ENCODE measurements at regions not wholly inside any gene's neighbourhood (a gene's known extent, or its start where the extent isn't known, plus 50 kb on each side); places are given as distances from the start of the nearest gene placed in this dataset.

DNA sequence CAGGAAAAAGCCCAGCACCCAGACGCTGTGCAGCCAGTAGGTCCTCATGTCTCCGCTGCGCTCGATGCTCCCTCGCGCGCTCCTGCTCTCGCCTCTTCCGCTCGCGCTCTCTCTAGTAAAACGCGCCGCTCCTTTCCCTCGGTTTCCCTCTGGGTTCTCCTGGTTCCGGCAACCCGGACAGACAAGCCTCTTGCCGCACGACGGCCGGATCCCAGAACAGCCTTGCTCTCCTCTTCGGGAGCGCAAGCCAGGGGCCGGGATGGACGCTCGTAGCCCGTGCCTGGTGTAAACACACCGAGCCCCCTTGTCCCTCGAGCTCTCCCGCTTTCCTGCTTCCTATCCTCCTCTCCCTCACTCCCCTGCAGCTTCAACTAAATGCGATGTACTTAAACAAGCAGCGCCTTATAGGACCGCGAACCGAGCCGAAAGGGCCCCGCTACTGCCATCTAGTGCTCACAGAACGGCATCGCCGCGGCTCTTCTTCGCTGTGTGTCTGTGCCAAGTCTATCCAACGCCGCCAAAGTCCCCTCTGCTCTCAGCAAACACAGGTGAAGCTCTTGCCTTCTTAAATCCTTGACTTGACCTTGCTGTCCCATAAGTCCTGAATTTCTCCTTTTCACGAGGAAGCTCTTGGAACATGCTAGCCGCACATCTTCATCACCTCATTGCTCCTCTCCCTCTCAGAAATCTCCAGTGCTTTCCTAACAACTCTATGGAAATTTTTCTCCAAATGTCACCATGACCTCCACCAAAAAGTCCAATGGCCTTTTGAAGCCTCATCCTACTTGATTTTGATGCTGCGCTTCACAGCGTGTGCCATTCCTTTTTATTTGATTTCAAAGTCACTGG, 1037.2 kb downstream of the IGSF11 start:
- H3K27ac ChIP-seq (ENCODE audit: low read length) = no peak overlapping the region
- peak overlapping the region in 1 of 2 donors; percentile 54 for H3K9ac ChIP-seq (ENCODE audit: low read length in 2 of 2)
- peak overlapping the region; percentile 80 to 83 for H3K4me3 ChIP-seq (ENCODE audit: low read length in 2 of 2)
- no peaks in the 10 kb centered on the region for H3K36me3 ChIP-seq (ENCODE audit: control insufficient read depth in 2 of 2, insufficient read depth in 2 of 2, low read length in 2 of 2)
- H3K27me3 ChIP-seq (ENCODE audit: control insufficient read depth in 1 of 2, insufficient read depth in 2 of 2, low read length in 2 of 2) = peaks cover 0 to 4% of the 10 kb centered on the region in 2 donors
- H3K9me3 ChIP-seq (ENCODE audit: control insufficient read depth in 2 of 2, low read length in 2 of 2) = no peaks in the 10 kb centered on the region
- peaks cover 3% of the 10 kb centered on the region for H3K4me1 ChIP-seq (ENCODE audit: control insufficient read depth, insufficient read depth, low read length)

DNA sequence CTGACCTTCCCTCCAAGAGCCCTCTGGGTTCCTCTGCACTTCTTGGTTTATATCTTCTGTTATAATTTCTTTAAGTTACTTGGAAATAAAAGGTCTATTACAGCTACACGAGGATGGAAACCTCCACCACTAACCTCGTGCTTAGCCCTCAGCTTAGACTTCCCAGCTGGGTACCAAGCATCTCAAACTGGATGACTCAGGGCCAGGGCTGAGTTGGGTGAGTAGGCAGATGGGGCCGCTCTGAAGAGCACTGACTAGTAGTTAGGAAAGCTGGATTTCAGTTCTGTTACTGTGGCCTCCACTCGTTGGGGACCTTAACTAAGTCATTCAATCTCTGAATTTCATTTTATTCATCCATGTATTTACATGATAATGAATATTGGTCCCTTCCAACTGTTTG, 1036.6 kb downstream of the IGSF11 start:
- Histone ChIP-seq H3K4me3 (ENCODE audit: low read length in 2 of 2) (no peak overlapping the region), H3K9ac (ENCODE audit: low read length in 2 of 2) (no peak overlapping the region), H3K27ac (ENCODE audit: low read length) (no peak overlapping the region), H3K27me3 (ENCODE audit: control insufficient read depth in 1 of 2, insufficient read depth in 2 of 2, low read length in 2 of 2) (peaks cover 0 to 4% of the 10 kb centered on the region in 2 donors), H3K36me3 (ENCODE audit: control insufficient read depth in 2 of 2, insufficient read depth in 2 of 2, low read length in 2 of 2) (no peaks in the 10 kb centered on the region), H3K9me3 (ENCODE audit: control insufficient read depth in 2 of 2, low read length in 2 of 2) (no peaks in the 10 kb centered on the region), H3K4me1 (ENCODE audit: control insufficient read depth, insufficient read depth, low read length) (peaks cover 3% of the 10 kb centered on the region)

GRCh38 chr3:118000219-118000618, 1034.4 kb downstream of the IGSF11 start:
- Histone ChIP-seq H3K36me3 (ENCODE audit: control insufficient read depth in 2 of 2, insufficient read depth in 2 of 2, low read length in 2 of 2) (no peaks in the 10 kb centered on the region), H3K27me3 (ENCODE audit: control insufficient read depth in 1 of 2, insufficient read depth in 2 of 2, low read length in 2 of 2) (no peaks in the 10 kb centered on the region), H3K9ac (ENCODE audit: low read length in 2 of 2) (no peak overlapping the region), H3K4me3 (ENCODE audit: low read length in 2 of 2) (no peak overlapping the region), H3K9me3 (ENCODE audit: control insufficient read depth in 2 of 2, low read length in 2 of 2) (no peaks in the 10 kb centered on the region), H3K27ac (ENCODE audit: low read length) (no peak overlapping the region), H3K4me1 (ENCODE audit: control insufficient read depth, insufficient read depth, low read length) (peaks cover 3% of the 10 kb centered on the region)

DNA sequence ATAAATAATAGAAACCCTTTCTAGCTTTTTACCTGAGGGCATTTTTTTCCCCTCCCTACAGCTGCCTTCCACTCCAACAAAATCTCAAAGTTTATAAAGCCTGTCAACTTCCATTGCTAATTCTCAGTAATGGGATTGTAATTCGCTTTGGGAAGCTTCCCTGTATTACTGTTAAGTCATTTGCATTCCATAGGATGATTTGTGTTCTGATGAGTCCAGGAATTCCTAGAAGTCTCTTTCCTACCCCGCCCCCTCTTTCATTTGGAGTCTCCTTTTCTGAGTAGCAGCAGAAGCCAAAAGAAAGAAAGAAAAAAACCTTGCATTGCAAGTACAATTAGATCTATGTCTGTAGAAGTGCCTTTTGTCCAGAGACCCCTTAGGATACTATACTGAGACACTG, 1033.3 kb downstream of the IGSF11 start:
- no peak overlapping the region for H3K9ac ChIP-seq (ENCODE audit: low read length in 2 of 2)
- peaks cover 3% of the 10 kb centered on the region for H3K4me1 ChIP-seq (ENCODE audit: control insufficient read depth, insufficient read depth, low read length)
- no peak overlapping the region for H3K27ac ChIP-seq (ENCODE audit: low read length)
- no peaks in the 10 kb centered on the region for H3K9me3 ChIP-seq (ENCODE audit: control insufficient read depth in 2 of 2, low read length in 2 of 2)
- H3K27me3 ChIP-seq (ENCODE audit: control insufficient read depth in 1 of 2, insufficient read depth in 2 of 2, low read length in 2 of 2) = no peaks in the 10 kb centered on the region
- H3K4me3 ChIP-seq (ENCODE audit: low read length in 2 of 2) = no peak overlapping the region
- no peaks in the 10 kb centered on the region for H3K36me3 ChIP-seq (ENCODE audit: control insufficient read depth in 2 of 2, insufficient read depth in 2 of 2, low read length in 2 of 2)

- Histone ChIP-seq H3K4me1 (ENCODE audit: control insufficient read depth, insufficient read depth, low read length) (no peaks in the 10 kb centered on the region), H3K36me3 (ENCODE audit: control insufficient read depth in 2 of 2, insufficient read depth in 2 of 2, low read length in 2 of 2) (no peaks in the 10 kb centered on the region), H3K4me3 (ENCODE audit: low read length in 2 of 2) (no peak overlapping the region), H3K27ac (ENCODE audit: low read length) (no peak overlapping the region), H3K9ac (ENCODE audit: low read length in 2 of 2) (no peak overlapping the region), H3K27me3 (ENCODE audit: control insufficient read depth in 1 of 2, insufficient read depth in 2 of 2, low read length in 2 of 2) (no peaks in the 10 kb centered on the region), H3K9me3 (ENCODE audit: control insufficient read depth in 2 of 2, low read length in 2 of 2) (no peaks in the 10 kb centered on the region)
Measured at GRCh38 chr3:118011910-118012309, 1022.7 kb downstream of the IGSF11 start.

DNA sequence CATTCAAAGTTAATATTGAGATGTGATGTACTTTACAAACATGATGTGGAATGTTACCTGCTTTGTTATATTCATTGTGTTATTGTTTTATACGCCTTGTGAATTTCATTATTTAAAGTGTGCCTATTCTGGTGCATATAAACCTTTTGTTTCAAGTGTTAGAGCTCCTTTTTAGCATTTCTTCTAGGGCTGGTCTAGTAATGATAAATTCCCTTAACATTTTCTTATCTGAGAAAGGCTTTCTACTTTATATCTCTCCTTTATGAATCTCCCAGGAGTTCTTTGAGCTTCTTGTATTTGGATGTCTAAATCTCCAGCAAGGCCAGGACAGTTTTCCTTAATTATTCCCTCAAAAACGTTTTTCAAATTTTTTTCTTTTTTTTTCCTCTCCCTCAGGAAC, 1005.6 kb downstream of the IGSF11 start:
- Histone ChIP-seq H3K36me3 (ENCODE audit: control insufficient read depth in 2 of 2, insufficient read depth in 2 of 2, low read length in 2 of 2) (no peaks in the 10 kb centered on the region), H3K9ac (ENCODE audit: low read length in 2 of 2) (no peak overlapping the region), H3K4me1 (ENCODE audit: control insufficient read depth, insufficient read depth, low read length) (no peaks in the 10 kb centered on the region), H3K9me3 (ENCODE audit: control insufficient read depth in 2 of 2, low read length in 2 of 2) (no peaks in the 10 kb centered on the region), H3K27ac (ENCODE audit: low read length) (no peak overlapping the region), H3K27me3 (ENCODE audit: control insufficient read depth in 1 of 2, insufficient read depth in 2 of 2, low read length in 2 of 2) (no peaks in the 10 kb centered on the region), H3K4me3 (ENCODE audit: low read length in 2 of 2) (no peak overlapping the region)

GRCh38 chr3:118036215-118036614, 998.4 kb downstream of the IGSF11 start:
- Histone ChIP-seq H3K27me3 (ENCODE audit: control insufficient read depth in 1 of 2, insufficient read depth in 2 of 2, low read length in 2 of 2) (no peaks in the 10 kb centered on the region), H3K9me3 (ENCODE audit: control insufficient read depth in 2 of 2, low read length in 2 of 2) (peaks cover 0 to 5% of the 10 kb centered on the region in 2 donors), H3K4me3 (ENCODE audit: low read length in 2 of 2) (no peak overlapping the region), H3K36me3 (ENCODE audit: control insufficient read depth in 2 of 2, insufficient read depth in 2 of 2, low read length in 2 of 2) (no peaks in the 10 kb centered on the region), H3K27ac (ENCODE audit: low read length) (no peak overlapping the region), H3K4me1 (ENCODE audit: control insufficient read depth, insufficient read depth, low read length) (no peaks in the 10 kb centered on the region), H3K9ac (ENCODE audit: low read length in 2 of 2) (no peak overlapping the region)

DNA sequence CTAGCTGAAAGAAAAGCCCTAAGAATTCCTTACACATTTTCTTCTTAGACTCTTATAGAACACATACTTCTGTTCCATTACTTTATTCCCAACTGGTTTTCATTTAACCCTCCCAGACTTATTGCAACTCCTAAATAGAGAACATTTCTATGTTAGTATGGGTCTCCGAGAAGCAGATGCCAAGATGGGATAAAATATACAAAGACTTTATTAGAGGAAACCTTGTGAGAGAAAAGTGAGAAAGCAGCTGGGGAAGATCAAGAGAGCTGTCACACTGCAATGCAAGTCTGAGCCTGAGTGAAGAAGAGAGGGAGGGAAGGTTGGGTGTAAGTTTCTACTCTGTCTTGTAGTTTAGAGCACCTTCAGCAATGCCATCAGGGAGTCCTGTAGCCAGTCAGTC, 979.3 kb downstream of the IGSF11 start:
- H3K4me1 ChIP-seq (ENCODE audit: control insufficient read depth, insufficient read depth, low read length) = no peaks in the 10 kb centered on the region
- H3K9me3 ChIP-seq (ENCODE audit: control insufficient read depth in 2 of 2, low read length in 2 of 2) = peaks cover 0 to 2% of the 10 kb centered on the region in 2 donors
- H3K27me3 ChIP-seq (ENCODE audit: control insufficient read depth in 1 of 2, insufficient read depth in 2 of 2, low read length in 2 of 2) = no peaks in the 10 kb centered on the region
- no peaks in the 10 kb centered on the region for H3K36me3 ChIP-seq (ENCODE audit: control insufficient read depth in 2 of 2, insufficient read depth in 2 of 2, low read length in 2 of 2)
- no peak overlapping the region for H3K9ac ChIP-seq (ENCODE audit: low read length in 2 of 2)
- no peak overlapping the region for H3K4me3 ChIP-seq (ENCODE audit: low read length in 2 of 2)
- no peak overlapping the region for H3K27ac ChIP-seq (ENCODE audit: low read length)

DNA sequence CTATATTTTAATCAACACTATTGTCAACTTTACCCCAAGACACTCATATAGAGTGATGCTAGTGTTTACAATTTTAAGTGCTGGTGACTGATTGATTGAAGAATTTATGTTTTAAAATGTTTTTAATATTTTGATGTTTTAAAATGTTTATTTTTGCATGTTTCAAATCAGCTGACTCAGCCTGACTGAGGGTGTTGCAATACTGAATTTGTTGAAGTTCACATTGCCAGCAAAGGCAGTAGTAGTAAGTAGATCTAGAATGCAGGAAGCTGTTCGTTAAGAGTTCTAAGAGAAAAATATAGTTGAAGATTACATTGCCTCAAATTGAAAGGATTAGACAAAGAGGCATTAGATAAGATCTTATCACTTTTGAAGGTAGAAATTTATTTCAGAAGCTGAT, 977.6 kb downstream of the IGSF11 start:
- Histone ChIP-seq H3K27me3 (ENCODE audit: control insufficient read depth in 1 of 2, insufficient read depth in 2 of 2, low read length in 2 of 2) (no peaks in the 10 kb centered on the region), H3K9ac (ENCODE audit: low read length in 2 of 2) (no peak overlapping the region), H3K4me3 (ENCODE audit: low read length in 2 of 2) (no peak overlapping the region), H3K4me1 (ENCODE audit: control insufficient read depth, insufficient read depth, low read length) (no peaks in the 10 kb centered on the region), H3K27ac (ENCODE audit: low read length) (no peak overlapping the region), H3K36me3 (ENCODE audit: control insufficient read depth in 2 of 2, insufficient read depth in 2 of 2, low read length in 2 of 2) (no peaks in the 10 kb centered on the region), H3K9me3 (ENCODE audit: control insufficient read depth in 2 of 2, low read length in 2 of 2) (peaks cover 0 to 2% of the 10 kb centered on the region in 2 donors)

GRCh38 chr3:118059096-118059495, 975.5 kb downstream of the IGSF11 start:
- Histone ChIP-seq H3K4me3 (ENCODE audit: low read length in 2 of 2) (no peak overlapping the region), H3K4me1 (ENCODE audit: control insufficient read depth, insufficient read depth, low read length) (no peaks in the 10 kb centered on the region), H3K27ac (ENCODE audit: low read length) (no peak overlapping the region), H3K27me3 (ENCODE audit: control insufficient read depth in 1 of 2, insufficient read depth in 2 of 2, low read length in 2 of 2) (no peaks in the 10 kb centered on the region), H3K9ac (ENCODE audit: low read length in 2 of 2) (no peak overlapping the region), H3K9me3 (ENCODE audit: control insufficient read depth in 2 of 2, low read length in 2 of 2) (peaks cover 0 to 2% of the 10 kb centered on the region in 2 donors), H3K36me3 (ENCODE audit: control insufficient read depth in 2 of 2, insufficient read depth in 2 of 2, low read length in 2 of 2) (no peaks in the 10 kb centered on the region)

GRCh38 chr3:118067439-118067838, 967.2 kb downstream of the IGSF11 start:
- Histone ChIP-seq H3K27ac (ENCODE audit: low read length) (no peak overlapping the region), H3K36me3 (ENCODE audit: control insufficient read depth in 2 of 2, insufficient read depth in 2 of 2, low read length in 2 of 2) (no peaks in the 10 kb centered on the region), H3K4me3 (ENCODE audit: low read length in 2 of 2) (no peak overlapping the region), H3K9ac (ENCODE audit: low read length in 2 of 2) (no peak overlapping the region), H3K9me3 (ENCODE audit: control insufficient read depth in 2 of 2, low read length in 2 of 2) (no peaks in the 10 kb centered on the region), H3K27me3 (ENCODE audit: control insufficient read depth in 1 of 2, insufficient read depth in 2 of 2, low read length in 2 of 2) (no peaks in the 10 kb centered on the region), H3K4me1 (ENCODE audit: control insufficient read depth, insufficient read depth, low read length) (no peaks in the 10 kb centered on the region)
